ENCODE measurements at regions not wholly inside any gene's neighbourhood (a gene's known extent, or its start where the extent isn't known, plus 50 kb on each side); places are given as distances from the start of the nearest gene placed in this dataset.

- TF ChIP-seq POLR2AphosphoS5 (IDR thresholded peaks at IDR 0.05; ENCODE audit: low read depth, low read length) (no peak), CTCF (IDR thresholded peaks at IDR 0.05) (no peak), YY1 (IDR thresholded peaks at IDR 0.05; ENCODE audit: low read depth) (no peak), SMC3 (IDR thresholded peaks at IDR 0.05; ENCODE audit: low read depth, low read length) (no peak), SIN3A (IDR thresholded peaks at IDR 0.05; ENCODE audit: borderline replicate concordance, low read depth, low read length) (no peak), USF2 (IDR thresholded peaks at IDR 0.05; ENCODE audit: borderline replicate concordance, low read depth, low read length) (no peak), MAX (IDR thresholded peaks at IDR 0.05; ENCODE audit: low read depth) (no peak)
These were observed 1071.9 kb downstream of the IGSF11 start for GRCh38 chr3:117962750-117963149.
